ENCODE measurements at regions not wholly inside any gene's neighbourhood (a gene's known extent, or its start where the extent isn't known, plus 50 kb on each side); places are given as distances from the start of the nearest gene placed in this dataset.

- no peak for TF ChIP-seq POLR2AphosphoS2 (conservative IDR thresholded peaks at IDR 0.05; ENCODE audit: low read length)
- no peak for TF ChIP-seq CTCF (IDR thresholded peaks at IDR 0.05)
- no peak for TF ChIP-seq PBX3 (IDR thresholded peaks at IDR 0.05)
- no peak for TF ChIP-seq RFX5 (IDR thresholded peaks at IDR 0.05)
- TF ChIP-seq HEYL (CRISPR knock-in tag; IDR thresholded peaks at IDR 0.05): no peak
- TF ChIP-seq, protein P1, sequence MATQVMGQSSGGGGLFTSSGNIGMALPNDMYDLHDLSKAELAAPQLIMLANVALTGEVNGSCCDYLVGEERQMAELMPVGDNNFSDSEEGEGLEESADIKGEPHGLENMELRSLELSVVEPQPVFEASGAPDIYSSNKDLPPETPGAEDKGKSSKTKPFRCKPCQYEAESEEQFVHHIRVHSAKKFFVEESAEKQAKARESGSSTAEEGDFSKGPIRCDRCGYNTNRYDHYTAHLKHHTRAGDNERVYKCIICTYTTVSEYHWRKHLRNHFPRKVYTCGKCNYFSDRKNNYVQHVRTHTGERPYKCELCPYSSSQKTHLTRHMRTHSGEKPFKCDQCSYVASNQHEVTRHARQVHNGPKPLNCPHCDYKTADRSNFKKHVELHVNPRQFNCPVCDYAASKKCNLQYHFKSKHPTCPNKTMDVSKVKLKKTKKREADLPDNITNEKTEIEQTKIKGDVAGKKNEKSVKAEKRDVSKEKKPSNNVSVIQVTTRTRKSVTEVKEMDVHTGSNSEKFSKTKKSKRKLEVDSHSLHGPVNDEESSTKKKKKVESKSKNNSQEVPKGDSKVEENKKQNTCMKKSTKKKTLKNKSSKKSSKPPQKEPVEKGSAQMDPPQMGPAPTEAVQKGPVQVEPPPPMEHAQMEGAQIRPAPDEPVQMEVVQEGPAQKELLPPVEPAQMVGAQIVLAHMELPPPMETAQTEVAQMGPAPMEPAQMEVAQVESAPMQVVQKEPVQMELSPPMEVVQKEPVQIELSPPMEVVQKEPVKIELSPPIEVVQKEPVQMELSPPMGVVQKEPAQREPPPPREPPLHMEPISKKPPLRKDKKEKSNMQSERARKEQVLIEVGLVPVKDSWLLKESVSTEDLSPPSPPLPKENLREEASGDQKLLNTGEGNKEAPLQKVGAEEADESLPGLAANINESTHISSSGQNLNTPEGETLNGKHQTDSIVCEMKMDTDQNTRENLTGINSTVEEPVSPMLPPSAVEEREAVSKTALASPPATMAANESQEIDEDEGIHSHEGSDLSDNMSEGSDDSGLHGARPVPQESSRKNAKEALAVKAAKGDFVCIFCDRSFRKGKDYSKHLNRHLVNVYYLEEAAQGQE (IDR thresholded peaks at IDR 0.05): no peak
- TF ChIP-seq RAD21 (conservative IDR thresholded peaks at IDR 0.05 in 1 of 2, IDR thresholded peaks at IDR 0.05 in 1 of 2): no peak
- TF ChIP-seq POLR2A (IDR thresholded peaks at IDR 0.05; ENCODE audit: low read length): no peak
- TF ChIP-seq EP300 (IDR thresholded peaks at IDR 0.05): no peak
- TF ChIP-seq RARB (CRISPR knock-in tag; IDR thresholded peaks at IDR 0.05): no peak
- TF ChIP-seq ZC3H11A (IDR thresholded peaks at IDR 0.05): no peak
- TF ChIP-seq SREBF2 (IDR thresholded peaks at IDR 0.05): no peak
- TF ChIP-seq, protein P2, sequence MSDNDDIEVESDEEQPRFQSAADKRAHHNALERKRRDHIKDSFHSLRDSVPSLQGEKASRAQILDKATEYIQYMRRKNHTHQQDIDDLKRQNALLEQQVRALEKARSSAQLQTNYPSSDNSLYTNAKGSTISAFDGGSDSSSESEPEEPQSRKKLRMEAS (IDR thresholded peaks at IDR 0.05): no peak
- TF ChIP-seq SMC3 (IDR thresholded peaks at IDR 0.05): no peak
These were observed 129.7 kb upstream of the RUNX1 start for GRCh38 chr21:35178827-35179226.

Data from A549 (cell line).